ENCODE measurements at regions not wholly inside any gene's neighbourhood (a gene's known extent, or its start where the extent isn't known, plus 50 kb on each side); places are given as distances from the start of the nearest gene placed in this dataset.

DNA sequence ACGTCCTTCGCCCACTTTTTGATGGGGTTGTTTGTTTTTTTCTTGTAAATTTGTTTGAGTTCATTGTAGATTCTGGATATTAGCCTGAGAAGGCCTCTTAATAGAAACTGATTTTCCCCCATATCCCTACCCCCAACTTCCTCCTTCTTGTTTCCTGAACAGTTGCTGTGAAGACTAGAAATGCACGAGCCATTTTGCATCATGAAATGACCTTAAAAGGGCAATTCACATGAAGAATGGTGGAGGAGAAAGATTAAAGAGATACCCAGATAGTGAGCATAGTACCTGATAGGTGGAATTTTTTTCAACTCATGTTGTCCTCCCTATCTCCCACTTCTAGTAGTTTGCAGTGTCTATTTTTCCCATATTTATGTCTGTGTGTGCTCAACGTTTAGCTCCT is 55.2 kb upstream of the KCNH8 start:
- H3K4me3 ChIP-seq (ENCODE audit: low read depth, low read length): no peak overlapping the region
- TF ChIP-seq, protein P1, sequence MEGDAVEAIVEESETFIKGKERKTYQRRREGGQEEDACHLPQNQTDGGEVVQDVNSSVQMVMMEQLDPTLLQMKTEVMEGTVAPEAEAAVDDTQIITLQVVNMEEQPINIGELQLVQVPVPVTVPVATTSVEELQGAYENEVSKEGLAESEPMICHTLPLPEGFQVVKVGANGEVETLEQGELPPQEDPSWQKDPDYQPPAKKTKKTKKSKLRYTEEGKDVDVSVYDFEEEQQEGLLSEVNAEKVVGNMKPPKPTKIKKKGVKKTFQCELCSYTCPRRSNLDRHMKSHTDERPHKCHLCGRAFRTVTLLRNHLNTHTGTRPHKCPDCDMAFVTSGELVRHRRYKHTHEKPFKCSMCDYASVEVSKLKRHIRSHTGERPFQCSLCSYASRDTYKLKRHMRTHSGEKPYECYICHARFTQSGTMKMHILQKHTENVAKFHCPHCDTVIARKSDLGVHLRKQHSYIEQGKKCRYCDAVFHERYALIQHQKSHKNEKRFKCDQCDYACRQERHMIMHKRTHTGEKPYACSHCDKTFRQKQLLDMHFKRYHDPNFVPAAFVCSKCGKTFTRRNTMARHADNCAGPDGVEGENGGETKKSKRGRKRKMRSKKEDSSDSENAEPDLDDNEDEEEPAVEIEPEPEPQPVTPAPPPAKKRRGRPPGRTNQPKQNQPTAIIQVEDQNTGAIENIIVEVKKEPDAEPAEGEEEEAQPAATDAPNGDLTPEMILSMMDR (IDR thresholded peaks at IDR 0.05; ENCODE audit: borderline replicate concordance, insufficient read depth, low read depth, low read length): no peak

GRCh38 chr3:19077388-19077787 is 70.9 kb upstream of the KCNH8 start:
- no peak overlapping the region for H3K4me3 ChIP-seq (ENCODE audit: low read depth, low read length)
- TF ChIP-seq, protein P1 (IDR thresholded peaks at IDR 0.05; ENCODE audit: borderline replicate concordance, insufficient read depth, low read depth, low read length): no peak

GRCh38 chr3:19075037-19075436 is 73.3 kb upstream of the KCNH8 start:
- TF ChIP-seq, protein P1 (IDR thresholded peaks at IDR 0.05; ENCODE audit: borderline replicate concordance, insufficient read depth, low read depth, low read length): no peak
- H3K4me3 ChIP-seq (ENCODE audit: low read depth, low read length): no peak overlapping the region

DNA sequence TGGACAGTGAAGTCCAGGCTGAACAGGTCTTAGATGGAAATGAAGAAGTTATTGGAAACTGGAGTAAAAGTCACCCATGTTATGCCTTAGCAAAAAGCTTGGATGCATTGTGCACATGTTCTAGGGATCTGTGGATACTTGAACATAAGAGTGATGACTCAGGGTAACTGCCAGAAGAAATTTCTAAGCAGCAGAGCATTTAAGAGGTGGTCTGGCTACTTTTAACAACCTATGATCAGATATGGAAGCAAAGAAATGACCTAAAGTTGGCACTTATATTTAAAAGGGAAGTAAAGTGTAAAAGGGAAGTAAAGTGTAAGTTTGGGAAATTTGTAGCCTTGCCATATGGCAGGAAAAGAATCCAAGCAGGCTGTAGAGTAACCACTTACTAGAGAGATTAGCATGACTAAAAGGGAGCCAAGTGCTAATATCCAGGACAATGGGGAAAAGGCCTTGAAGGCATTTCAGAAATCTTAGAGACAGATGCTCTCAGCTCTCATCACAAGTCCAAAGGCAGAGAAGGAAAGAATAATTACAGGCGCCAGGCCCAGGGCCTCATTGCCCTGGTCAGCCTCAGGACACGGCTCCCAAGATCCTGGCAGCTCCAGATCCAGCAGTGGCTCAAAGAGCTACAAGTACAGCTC is 73.9 kb upstream of the KCNH8 start:
- H3K4me3 ChIP-seq (ENCODE audit: low read depth, low read length): no peak overlapping the region

GRCh38 chr3:19073341-19074105 is 74.8 kb upstream of the KCNH8 start:
- H3K4me3 ChIP-seq (ENCODE audit: low read depth, low read length): no peak overlapping the region
- TF ChIP-seq, protein P1 (IDR thresholded peaks at IDR 0.05; ENCODE audit: borderline replicate concordance, insufficient read depth, low read depth, low read length): no peak

More for the DNA sequence above, 73.9 kb upstream of the KCNH8 start:
- TF ChIP-seq, protein P1 (IDR thresholded peaks at IDR 0.05; ENCODE audit: borderline replicate concordance, insufficient read depth, low read depth, low read length): no peak

DNA sequence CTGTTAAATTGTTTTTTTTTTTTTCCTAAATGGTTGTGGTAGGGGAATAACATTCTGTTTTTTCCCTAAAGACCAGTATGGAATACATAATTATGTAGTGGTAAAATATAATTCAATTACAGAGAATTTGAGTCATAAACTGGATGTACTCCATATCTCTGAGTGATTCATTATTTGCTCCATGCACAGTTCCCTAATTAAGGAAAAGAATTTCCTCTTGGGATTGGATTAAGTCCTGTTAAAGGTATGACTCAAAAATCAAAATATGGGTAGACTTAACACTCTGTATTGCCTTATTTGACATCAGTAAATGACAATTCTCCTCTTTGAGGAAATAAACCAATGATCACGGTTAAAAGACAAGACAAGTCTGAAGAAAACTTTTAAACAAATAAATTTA is 78.0 kb upstream of the KCNH8 start:
- no peak overlapping the region for H3K4me3 ChIP-seq (ENCODE audit: low read depth, low read length)

More for the DNA sequence above, 78.0 kb upstream of the KCNH8 start:
- TF ChIP-seq, protein P1 (IDR thresholded peaks at IDR 0.05; ENCODE audit: borderline replicate concordance, insufficient read depth, low read depth, low read length): no peak
